OCI-LY3 (cell line): ENCODE measurements at regions not wholly inside any gene's neighbourhood (a gene's known extent, or its start where the extent isn't known, plus 50 kb on each side); places are given as distances from the start of the nearest gene placed in this dataset.

ENCODE experiments used
- H2AFZ ChIP-seq: fragments of 200-600, 300-600 bp; shearing (Covaris generic); 2 replicates; pipeline ENCODE4 v1.6.0; 2014; ENCODE audit warnings: antibody characterized with exemption, low read depth, low read length
- H3K27ac ChIP-seq: fragments of 200-600, 300-600 bp; sonication (generic); 2 replicates; pipeline ENCODE4 v1.5.1; 2014; ENCODE audit warnings: mild to moderate bottlenecking, low read length, moderate library complexity, mixed read lengths
- H3K27me3 ChIP-seq: fragments of 200-600, 300-600 bp; sonication (generic); 2 replicates; pipeline ENCODE4 v1.6.1; 2014; ENCODE audit warnings: low read depth, low read length, mixed read lengths
- H3K36me3 ChIP-seq: fragments of 200-600, 300-600 bp; sonication (generic); replicated peaks from 2 replicates; pipeline ENCODE3; 2014; ENCODE audit warnings: low read depth, low read length, mixed read lengths
- H3K4me1 ChIP-seq: fragments of 300-600, 200-600 bp; sonication (generic); 2 replicates; pipeline ENCODE4 v1.6.1; 2014; ENCODE audit warnings: low read length, mixed read lengths
- H3K4me2 ChIP-seq: fragments of 200-600, 300-600 bp; sonication (generic); 2 replicates; pipeline ENCODE4 v1.6.1; 2014; ENCODE audit warnings: low read length, mixed read lengths
- H3K4me3 ChIP-seq: fragments of 300-600, 200-600 bp; sonication (generic); 2 replicates; pipeline ENCODE4 v1.5.1; 2014; ENCODE audit warnings: antibody characterized with exemption, mild to moderate bottlenecking, low read length, moderate library complexity
- H3K79me2 ChIP-seq: fragments of 300-600, 200-600 bp; shearing (Covaris generic); 2 replicates; pipeline ENCODE4 v1.6.1; 2014; ENCODE audit warnings: mild to moderate bottlenecking, low read length, mixed read lengths
- H3K9ac ChIP-seq: fragments of 300-600, 200-600 bp; shearing (Covaris generic); 2 replicates; pipeline ENCODE4 v1.6.0; 2014; ENCODE audit warnings: mild to moderate bottlenecking, low read length, moderate library complexity
- H3K9me3 ChIP-seq: fragments of 200-600, 300-600 bp; shearing (Covaris generic); 2 replicates; pipeline ENCODE4 v1.6.1; 2014; ENCODE audit warnings: low read length, mixed read lengths; ENCODE audit not compliant: insufficient read depth
- H4K20me1 ChIP-seq: fragments of 200-600, 300-600 bp; sonication (generic); 2 replicates; pipeline ENCODE4 v1.6.1; 2016; ENCODE audit warnings: low read length, mixed read lengths; ENCODE audit not compliant: insufficient read depth
- EZH2phosphoT487 ChIP-seq: fragments of 200-600 bp; shearing (Covaris generic); IDR thresholded peaks from 2 replicates; pipeline ENCODE4 v1.6.1; 2018; ENCODE audit warnings: antibody characterized with exemption, mixed run types, low read depth
- TF ChIP-seq, protein P1 (sequence below): fragments of 200-600, 300-600 bp; sonication (generic); IDR thresholded peaks from 2 replicates; pipeline ENCODE4 v1.5.1; 2014; ENCODE audit warnings: antibody characterized with exemption, low read length, low read depth

- Histone ChIP-seq H2AFZ (no peak overlapping the region), H3K36me3 (no peaks in the 10 kb centered on the region), H3K9ac (no peak overlapping the region), H3K9me3 (no peaks in the 10 kb centered on the region), H3K4me2 (no peak overlapping the region), H4K20me1 (no peaks in the 10 kb centered on the region), H3K27ac (no peak overlapping the region), H3K27me3 (peaks cover 14% of the 10 kb centered on the region; the same call in 1 of the 2 replicates), H3K4me3 (no peak overlapping the region), H3K4me1 (no peaks in the 10 kb centered on the region), H3K79me2 (no peaks in the 10 kb centered on the region)
- TF ChIP-seq, protein P1, sequence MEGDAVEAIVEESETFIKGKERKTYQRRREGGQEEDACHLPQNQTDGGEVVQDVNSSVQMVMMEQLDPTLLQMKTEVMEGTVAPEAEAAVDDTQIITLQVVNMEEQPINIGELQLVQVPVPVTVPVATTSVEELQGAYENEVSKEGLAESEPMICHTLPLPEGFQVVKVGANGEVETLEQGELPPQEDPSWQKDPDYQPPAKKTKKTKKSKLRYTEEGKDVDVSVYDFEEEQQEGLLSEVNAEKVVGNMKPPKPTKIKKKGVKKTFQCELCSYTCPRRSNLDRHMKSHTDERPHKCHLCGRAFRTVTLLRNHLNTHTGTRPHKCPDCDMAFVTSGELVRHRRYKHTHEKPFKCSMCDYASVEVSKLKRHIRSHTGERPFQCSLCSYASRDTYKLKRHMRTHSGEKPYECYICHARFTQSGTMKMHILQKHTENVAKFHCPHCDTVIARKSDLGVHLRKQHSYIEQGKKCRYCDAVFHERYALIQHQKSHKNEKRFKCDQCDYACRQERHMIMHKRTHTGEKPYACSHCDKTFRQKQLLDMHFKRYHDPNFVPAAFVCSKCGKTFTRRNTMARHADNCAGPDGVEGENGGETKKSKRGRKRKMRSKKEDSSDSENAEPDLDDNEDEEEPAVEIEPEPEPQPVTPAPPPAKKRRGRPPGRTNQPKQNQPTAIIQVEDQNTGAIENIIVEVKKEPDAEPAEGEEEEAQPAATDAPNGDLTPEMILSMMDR, result no peak
- no peak for TF ChIP-seq EZH2phosphoT487
Observed at GRCh38 chr22:47384977-47385376, 622.5 kb downstream of the TBC1D22A start.

- Histone ChIP-seq H3K4me2 (no peak overlapping the region), H4K20me1 (no peaks in the 10 kb centered on the region), H3K4me3 (no peak overlapping the region), H3K27me3 (peaks cover 14% of the 10 kb centered on the region; the same call in 1 of the 2 replicates), H3K36me3 (no peaks in the 10 kb centered on the region), H2AFZ (no peak overlapping the region), H3K9me3 (no peaks in the 10 kb centered on the region), H3K4me1 (no peaks in the 10 kb centered on the region), H3K27ac (no peak overlapping the region), H3K9ac (no peak overlapping the region), H3K79me2 (no peaks in the 10 kb centered on the region)
- TF ChIP-seq, protein P1, result no peak
- no peak for TF ChIP-seq EZH2phosphoT487
Observed at GRCh38 chr22:47382164-47382890, 619.9 kb downstream of the TBC1D22A start.

- H3K79me2 ChIP-seq, result no peaks in the 10 kb centered on the region
Observed at GRCh38 chr22:47381240-47381639, 618.8 kb downstream of the TBC1D22A start.

DNA sequence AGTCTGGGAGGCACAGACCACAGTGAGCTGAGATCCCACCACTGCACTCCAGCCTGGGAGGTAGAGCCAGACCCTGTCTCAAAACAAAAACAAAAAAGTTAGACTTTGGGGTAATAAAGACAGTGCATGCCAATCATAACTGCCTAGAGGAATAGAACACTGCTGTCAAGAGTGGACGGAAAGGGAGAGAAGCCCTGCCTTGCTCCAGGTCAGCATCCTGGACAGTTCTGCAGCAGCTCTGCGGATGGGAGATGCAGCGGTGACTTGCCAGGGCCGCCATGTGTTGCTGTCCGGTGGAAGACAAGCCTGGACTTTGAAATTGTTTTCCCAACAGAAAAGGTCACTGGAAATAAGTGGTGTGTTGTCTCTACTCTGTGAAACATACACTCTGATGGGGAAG is 618.2 kb downstream of the TBC1D22A start:
- H3K9me3 ChIP-seq, result no peaks in the 10 kb centered on the region
- H4K20me1 ChIP-seq, result no peaks in the 10 kb centered on the region
- no peaks in the 10 kb centered on the region for H3K4me1 ChIP-seq
- no peaks in the 10 kb centered on the region for H3K79me2 ChIP-seq
- no peak overlapping the region for H3K9ac ChIP-seq
- no peak overlapping the region for H3K4me3 ChIP-seq
- TF ChIP-seq, protein P1, result no peak
- no peak for TF ChIP-seq EZH2phosphoT487
- no peak overlapping the region for H3K4me2 ChIP-seq
- peaks cover 7% of the 10 kb centered on the region; the same call in 1 of the 2 replicates for H3K27me3 ChIP-seq
- H2AFZ ChIP-seq, result no peak overlapping the region
- H3K36me3 ChIP-seq, result no peaks in the 10 kb centered on the region
- H3K27ac ChIP-seq, result no peak overlapping the region

More at GRCh38 chr22:47381240-47381639, 618.8 kb downstream of the TBC1D22A start:
- Histone ChIP-seq H3K4me2 (no peak overlapping the region), H3K36me3 (no peaks in the 10 kb centered on the region), H3K27ac (no peak overlapping the region), H3K4me1 (no peaks in the 10 kb centered on the region), H3K9me3 (no peaks in the 10 kb centered on the region), H3K27me3 (peaks cover 10% of the 10 kb centered on the region; the same call in 1 of the 2 replicates), H3K9ac (no peak overlapping the region), H4K20me1 (no peaks in the 10 kb centered on the region), H3K4me3 (no peak overlapping the region), H2AFZ (no peak overlapping the region)
- TF ChIP-seq EZH2phosphoT487, result no peak
- TF ChIP-seq, protein P1, result no peak
